ENCODE measurements at regions not wholly inside any gene's neighbourhood (a gene's known extent, or its start where the extent isn't known, plus 50 kb on each side); places are given as distances from the start of the nearest gene placed in this dataset.

DNA sequence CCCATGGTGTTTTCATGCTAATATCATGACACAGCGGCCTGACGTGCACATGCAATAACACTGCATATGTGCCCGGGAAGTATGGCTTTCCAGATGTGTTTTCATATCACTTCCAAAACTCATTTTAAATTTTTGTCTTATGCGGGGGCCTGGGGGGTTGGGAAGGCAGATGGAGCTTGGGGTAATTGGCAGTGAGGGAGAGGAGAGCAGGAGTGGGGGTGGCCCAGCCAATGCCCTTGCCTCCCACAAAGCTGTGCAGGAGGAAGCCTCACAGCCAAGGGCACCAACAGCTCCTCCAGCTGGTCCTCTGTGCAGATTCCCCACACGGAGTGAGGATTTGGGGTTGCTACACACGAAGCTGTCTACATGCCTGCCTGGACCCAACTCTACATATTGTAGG lies 805.2 kb downstream of the GALR1 start:
- no peak overlapping the region for H3K9ac ChIP-seq (ENCODE audit: low read depth, low read length)

GRCh38 chr18:78056011-78056410 lies 806.4 kb downstream of the GALR1 start:
- Histone ChIP-seq H3K9ac (ENCODE audit: low read depth, low read length) (no peak overlapping the region), H3K9me3 (ENCODE audit: control insufficient read depth, insufficient read depth, low read length) (no peaks in the 10 kb centered on the region; the same call in 1 of the 2 replicates), H3K27ac (ENCODE audit: low read depth, low read length) (no peak overlapping the region), H3K27me3 (ENCODE audit: control insufficient read depth, insufficient read depth, low read length) (no peaks in the 10 kb centered on the region), H3K36me3 (ENCODE audit: control insufficient read depth, insufficient read depth, low read length) (no peaks in the 10 kb centered on the region), H3K4me3 (ENCODE audit: low read depth, low read length) (no peak overlapping the region), H3K4me1 (ENCODE audit: control insufficient read depth, insufficient read depth, low read length) (no peaks in the 10 kb centered on the region)

More for the DNA sequence above, 805.2 kb downstream of the GALR1 start:
- no peaks in the 10 kb centered on the region for H3K27me3 ChIP-seq (ENCODE audit: control insufficient read depth, insufficient read depth, low read length)
- no peaks in the 10 kb centered on the region; the same call in 1 of the 2 replicates for H3K9me3 ChIP-seq (ENCODE audit: control insufficient read depth, insufficient read depth, low read length)
- no peaks in the 10 kb centered on the region for H3K36me3 ChIP-seq (ENCODE audit: control insufficient read depth, insufficient read depth, low read length)
- no peak overlapping the region for H3K27ac ChIP-seq (ENCODE audit: low read depth, low read length)
- H3K4me1 ChIP-seq (ENCODE audit: control insufficient read depth, insufficient read depth, low read length) = no peaks in the 10 kb centered on the region
- no peak overlapping the region for H3K4me3 ChIP-seq (ENCODE audit: low read depth, low read length)

DNA sequence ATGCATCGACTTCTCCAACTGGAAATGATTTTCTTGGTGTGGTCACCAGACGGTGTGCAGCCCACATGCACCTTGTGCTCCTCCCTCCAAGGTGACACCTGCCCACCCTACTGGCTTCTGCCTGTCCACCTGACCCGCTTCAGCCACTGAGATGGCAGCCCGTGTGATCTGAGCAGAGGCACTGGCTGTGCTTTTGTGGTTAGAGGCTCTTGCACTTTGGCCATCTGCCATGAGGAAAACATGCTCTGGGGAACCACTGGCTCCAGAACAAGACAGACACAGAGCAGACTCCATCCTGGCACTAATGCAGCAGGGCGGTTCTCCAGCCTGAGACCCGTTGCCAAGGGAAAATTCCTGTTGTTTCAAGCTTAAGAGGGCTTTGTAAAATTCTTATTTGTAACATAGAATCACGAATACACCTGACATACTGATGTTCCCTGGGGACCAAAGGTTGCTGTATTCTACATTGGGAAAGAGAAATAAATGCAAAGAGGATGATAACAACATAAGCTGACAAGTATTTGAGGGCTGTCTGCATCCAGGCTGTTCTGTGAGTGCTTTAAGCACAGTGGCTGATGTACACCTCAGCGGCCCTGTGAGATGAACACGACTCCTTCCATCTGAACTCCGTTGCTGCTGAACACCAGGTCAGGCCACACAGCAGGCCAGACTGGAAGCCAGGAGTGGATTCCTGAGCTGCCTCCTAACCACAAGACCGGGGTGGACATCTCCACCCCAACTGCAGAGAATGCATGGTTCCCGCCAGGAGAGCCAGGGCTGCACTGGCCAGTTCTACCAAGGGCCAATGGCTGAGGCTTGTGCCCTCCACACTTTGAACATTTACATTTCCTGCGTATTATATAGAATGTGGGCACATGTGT lies 820.4 kb downstream of the GALR1 start:
- peaks cover 20% of the 10 kb centered on the region for H3K4me1 ChIP-seq (ENCODE audit: control insufficient read depth, insufficient read depth, low read length)
- no peak overlapping the region for H3K27ac ChIP-seq (ENCODE audit: low read depth, low read length)
- H3K9me3 ChIP-seq (ENCODE audit: control insufficient read depth, insufficient read depth, low read length) = no peaks in the 10 kb centered on the region
- H3K36me3 ChIP-seq (ENCODE audit: control insufficient read depth, insufficient read depth, low read length) = no peaks in the 10 kb centered on the region
- no peaks in the 10 kb centered on the region for H3K27me3 ChIP-seq (ENCODE audit: control insufficient read depth, insufficient read depth, low read length)
- H3K9ac ChIP-seq (ENCODE audit: low read depth, low read length) = no peak overlapping the region
- no peak overlapping the region for H3K4me3 ChIP-seq (ENCODE audit: low read depth, low read length)

DNA sequence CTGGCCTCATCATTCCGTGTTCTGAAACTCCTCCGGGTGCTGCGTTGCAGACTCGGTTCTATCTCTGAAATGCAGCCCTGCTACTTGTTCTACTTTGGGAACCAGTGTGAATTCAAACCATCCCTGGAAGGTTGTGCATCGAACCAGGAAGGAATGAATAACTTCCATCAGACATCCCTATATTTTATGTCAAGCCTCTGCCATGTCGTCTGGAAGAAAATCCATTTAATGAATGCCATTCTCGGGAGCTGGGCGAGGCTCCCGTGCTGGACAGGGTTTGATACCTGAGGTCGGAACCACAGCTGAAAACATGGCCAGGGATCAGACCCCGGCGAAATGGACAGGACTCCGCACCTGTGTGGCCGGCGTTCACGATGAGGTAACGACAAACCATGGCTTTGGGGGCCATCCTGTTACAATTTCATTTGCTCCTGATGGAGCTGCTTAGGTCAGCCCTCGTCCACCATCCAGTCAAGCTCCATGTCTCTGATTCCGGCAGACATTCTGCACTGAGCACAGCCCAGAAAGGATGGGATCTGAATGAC lies 821.6 kb downstream of the GALR1 start:
- H3K27ac ChIP-seq (ENCODE audit: low read depth, low read length) = no peak overlapping the region
- no peak overlapping the region for H3K4me3 ChIP-seq (ENCODE audit: low read depth, low read length)
- H3K9me3 ChIP-seq (ENCODE audit: control insufficient read depth, insufficient read depth, low read length) = no peaks in the 10 kb centered on the region
- no peaks in the 10 kb centered on the region for H3K36me3 ChIP-seq (ENCODE audit: control insufficient read depth, insufficient read depth, low read length)
- no peak overlapping the region for H3K9ac ChIP-seq (ENCODE audit: low read depth, low read length)
- H3K4me1 ChIP-seq (ENCODE audit: control insufficient read depth, insufficient read depth, low read length) = peaks cover 23% of the 10 kb centered on the region
- no peaks in the 10 kb centered on the region for H3K27me3 ChIP-seq (ENCODE audit: control insufficient read depth, insufficient read depth, low read length)

DNA sequence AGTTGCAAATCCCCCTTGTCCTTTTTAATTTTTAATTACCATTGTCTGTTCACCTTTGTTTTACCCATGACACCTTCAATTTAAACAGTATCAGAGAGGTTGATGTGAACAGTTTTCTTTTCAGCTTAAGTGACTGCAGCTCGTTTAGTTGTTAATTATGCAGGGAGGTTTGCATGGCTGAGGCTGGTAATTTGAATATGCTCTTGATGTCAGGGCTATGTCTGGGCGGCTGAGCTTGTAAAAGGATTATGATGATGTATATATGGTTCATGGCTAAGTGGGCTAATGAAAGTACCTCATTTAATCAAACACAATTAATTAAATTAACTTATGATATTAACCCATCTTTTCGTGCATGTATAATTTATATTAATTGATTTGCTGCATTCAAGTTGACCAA lies 822.1 kb downstream of the GALR1 start:
- Histone ChIP-seq H3K9ac (ENCODE audit: low read depth, low read length) (no peak overlapping the region), H3K4me1 (ENCODE audit: control insufficient read depth, insufficient read depth, low read length) (peaks cover 23% of the 10 kb centered on the region), H3K27ac (ENCODE audit: low read depth, low read length) (no peak overlapping the region), H3K36me3 (ENCODE audit: control insufficient read depth, insufficient read depth, low read length) (no peaks in the 10 kb centered on the region), H3K4me3 (ENCODE audit: low read depth, low read length) (no peak overlapping the region), H3K27me3 (ENCODE audit: control insufficient read depth, insufficient read depth, low read length) (no peaks in the 10 kb centered on the region), H3K9me3 (ENCODE audit: control insufficient read depth, insufficient read depth, low read length) (no peaks in the 10 kb centered on the region)

DNA sequence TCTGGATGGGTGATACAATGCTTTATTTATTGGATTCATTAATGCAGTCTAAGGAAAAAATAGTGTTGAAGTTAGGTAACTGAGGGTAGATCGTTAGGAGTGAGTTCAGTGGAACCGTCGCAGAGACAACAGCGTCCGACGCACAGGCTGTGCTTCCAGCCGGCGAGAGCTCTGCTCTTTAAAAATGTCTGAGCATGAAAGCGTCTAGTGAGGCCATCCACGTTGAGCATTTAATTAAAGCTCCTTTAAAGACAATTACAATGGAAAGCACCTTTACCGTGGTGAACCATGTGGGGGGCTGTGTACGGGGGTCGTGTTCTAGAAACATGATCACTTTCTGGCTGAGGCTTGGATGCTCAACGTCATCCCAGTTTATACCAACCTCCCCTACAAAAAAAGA lies 822.7 kb downstream of the GALR1 start:
- H3K9me3 ChIP-seq (ENCODE audit: control insufficient read depth, insufficient read depth, low read length) = no peaks in the 10 kb centered on the region
- no peaks in the 10 kb centered on the region for H3K36me3 ChIP-seq (ENCODE audit: control insufficient read depth, insufficient read depth, low read length)
- H3K9ac ChIP-seq (ENCODE audit: low read depth, low read length) = no peak overlapping the region
- peaks cover 23% of the 10 kb centered on the region for H3K4me1 ChIP-seq (ENCODE audit: control insufficient read depth, insufficient read depth, low read length)
- no peaks in the 10 kb centered on the region for H3K27me3 ChIP-seq (ENCODE audit: control insufficient read depth, insufficient read depth, low read length)
- H3K27ac ChIP-seq (ENCODE audit: low read depth, low read length) = no peak overlapping the region
- no peak overlapping the region for H3K4me3 ChIP-seq (ENCODE audit: low read depth, low read length)

- Histone ChIP-seq H3K9me3 (ENCODE audit: control insufficient read depth, insufficient read depth, low read length) (no peaks in the 10 kb centered on the region), H3K9ac (ENCODE audit: low read depth, low read length) (no peak overlapping the region), H3K4me3 (ENCODE audit: low read depth, low read length) (no peak overlapping the region), H3K36me3 (ENCODE audit: control insufficient read depth, insufficient read depth, low read length) (no peaks in the 10 kb centered on the region), H3K27ac (ENCODE audit: low read depth, low read length) (no peak overlapping the region), H3K27me3 (ENCODE audit: control insufficient read depth, insufficient read depth, low read length) (no peaks in the 10 kb centered on the region), H3K4me1 (ENCODE audit: control insufficient read depth, insufficient read depth, low read length) (peaks cover 23% of the 10 kb centered on the region)
Measured at GRCh38 chr18:78073275-78073674, 823.6 kb downstream of the GALR1 start.

DNA sequence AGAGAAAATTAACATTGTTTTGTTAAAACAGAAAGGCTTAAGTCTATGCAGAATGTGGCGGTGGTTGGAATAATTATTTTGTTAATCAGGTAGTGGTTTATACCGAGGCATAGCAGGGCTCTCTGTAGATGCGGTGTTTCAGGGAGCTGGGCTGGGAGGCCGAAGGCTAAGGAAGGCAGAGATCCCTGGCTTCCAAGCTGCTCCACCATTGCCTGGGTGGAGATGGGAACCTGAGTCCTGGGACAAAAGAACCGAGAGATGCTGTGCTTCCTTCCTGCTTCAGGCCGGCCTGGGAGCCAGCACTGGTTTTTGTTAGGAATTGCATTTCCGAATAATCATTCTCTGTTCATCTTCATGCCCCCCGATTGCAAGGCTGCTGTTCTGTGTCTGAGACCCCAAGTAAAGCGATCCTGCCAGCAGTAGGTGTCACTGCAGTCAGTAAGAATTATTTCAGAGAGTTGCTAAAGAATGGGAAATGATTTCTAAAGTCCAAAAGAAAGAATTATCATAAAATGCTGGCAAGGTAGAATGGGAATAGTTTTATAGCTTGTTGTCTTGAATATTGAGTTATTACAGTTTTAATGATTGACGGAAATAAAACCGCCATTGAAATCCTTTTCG lies 824.9 kb downstream of the GALR1 start:
- H3K4me3 ChIP-seq (ENCODE audit: low read depth, low read length) = no peak overlapping the region
- H3K4me1 ChIP-seq (ENCODE audit: control insufficient read depth, insufficient read depth, low read length) = peaks cover 23% of the 10 kb centered on the region
- no peaks in the 10 kb centered on the region for H3K36me3 ChIP-seq (ENCODE audit: control insufficient read depth, insufficient read depth, low read length)
- H3K9me3 ChIP-seq (ENCODE audit: control insufficient read depth, insufficient read depth, low read length) = no peaks in the 10 kb centered on the region
- no peaks in the 10 kb centered on the region for H3K27me3 ChIP-seq (ENCODE audit: control insufficient read depth, insufficient read depth, low read length)
- H3K27ac ChIP-seq (ENCODE audit: low read depth, low read length) = no peak overlapping the region
- H3K9ac ChIP-seq (ENCODE audit: low read depth, low read length) = no peak overlapping the region

- no peaks in the 10 kb centered on the region for H3K36me3 ChIP-seq (ENCODE audit: control insufficient read depth, insufficient read depth, low read length)
- no peak overlapping the region for H3K27ac ChIP-seq (ENCODE audit: low read depth, low read length)
- H3K4me1 ChIP-seq (ENCODE audit: control insufficient read depth, insufficient read depth, low read length) = peaks cover 2% of the 10 kb centered on the region; the same call in 1 of the 2 replicates
- H3K4me3 ChIP-seq (ENCODE audit: low read depth, low read length) = no peak overlapping the region
- H3K9ac ChIP-seq (ENCODE audit: low read depth, low read length) = no peak overlapping the region
- no peaks in the 10 kb centered on the region for H3K9me3 ChIP-seq (ENCODE audit: control insufficient read depth, insufficient read depth, low read length)
- H3K27me3 ChIP-seq (ENCODE audit: control insufficient read depth, insufficient read depth, low read length) = no peaks in the 10 kb centered on the region
Measured at GRCh38 chr18:78080081-78080480, 830.4 kb downstream of the GALR1 start.

- H3K4me1 ChIP-seq (ENCODE audit: control insufficient read depth, insufficient read depth, low read length) = no peaks in the 10 kb centered on the region
- H3K9ac ChIP-seq (ENCODE audit: low read depth, low read length) = no peak overlapping the region
- H3K27ac ChIP-seq (ENCODE audit: low read depth, low read length) = no peak overlapping the region
- no peak overlapping the region for H3K4me3 ChIP-seq (ENCODE audit: low read depth, low read length)
- no peaks in the 10 kb centered on the region for H3K9me3 ChIP-seq (ENCODE audit: control insufficient read depth, insufficient read depth, low read length)
- H3K27me3 ChIP-seq (ENCODE audit: control insufficient read depth, insufficient read depth, low read length) = no peaks in the 10 kb centered on the region
- H3K36me3 ChIP-seq (ENCODE audit: control insufficient read depth, insufficient read depth, low read length) = no peaks in the 10 kb centered on the region
Measured at GRCh38 chr18:78080761-78081160, 831.1 kb downstream of the GALR1 start.

DNA sequence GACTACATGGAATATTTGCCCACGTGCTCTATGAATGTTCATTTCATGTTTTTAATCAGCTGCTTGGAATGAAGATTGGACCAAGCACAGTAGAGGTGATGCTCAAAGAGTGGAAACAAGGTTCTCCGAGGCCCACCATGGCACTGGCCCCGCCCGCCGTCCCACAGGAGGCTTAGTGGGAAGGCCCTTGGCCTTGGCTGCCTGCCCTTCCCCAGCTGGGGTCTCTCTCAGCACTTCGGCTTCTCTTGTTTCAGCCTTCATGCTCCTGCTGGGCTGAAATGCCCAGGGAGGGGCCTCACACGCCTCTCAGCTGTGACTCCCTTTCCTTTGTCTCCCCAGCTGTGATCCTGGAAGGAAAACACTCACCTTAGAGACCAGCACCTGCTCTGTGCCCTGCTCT lies 833.2 kb downstream of the GALR1 start:
- no peaks in the 10 kb centered on the region for H3K9me3 ChIP-seq (ENCODE audit: control insufficient read depth, insufficient read depth, low read length)
- no peaks in the 10 kb centered on the region for H3K27me3 ChIP-seq (ENCODE audit: control insufficient read depth, insufficient read depth, low read length)
- H3K9ac ChIP-seq (ENCODE audit: low read depth, low read length) = no peak overlapping the region
- H3K36me3 ChIP-seq (ENCODE audit: control insufficient read depth, insufficient read depth, low read length) = no peaks in the 10 kb centered on the region
- no peaks in the 10 kb centered on the region for H3K4me1 ChIP-seq (ENCODE audit: control insufficient read depth, insufficient read depth, low read length)
- no peak overlapping the region for H3K4me3 ChIP-seq (ENCODE audit: low read depth, low read length)
- H3K27ac ChIP-seq (ENCODE audit: low read depth, low read length) = no peak overlapping the region

Data from HUES48 (cell line).